ENCODE measurements at regions not wholly inside any gene's neighbourhood (a gene's known extent, or its start where the extent isn't known, plus 50 kb on each side); places are given as distances from the start of the nearest gene placed in this dataset.

- no peak for TF ChIP-seq CTCF (IDR thresholded peaks at IDR 0.05)
- TF ChIP-seq POLR2A (IDR thresholded peaks at IDR 0.05): no peak
Observed at GRCh38 chr14:43399289-43399688, 1107.8 kb downstream of the FSCB start.
